Activated T-helper 2 cell treated with anti-CD3 and anti-CD28 coated beads, Interferon-gamma antibody, Interleukin-2, Interleukin-4, amounts not matched to agents 10 μg/mL and 5 μg/mL and 100 μg/mL, durations not matched to agents 14 hours and 24 hours and 36 hours (primary cell): ENCODE measurements at regions not wholly inside any gene's neighbourhood (a gene's known extent, or its start where the extent isn't known, plus 50 kb on each side); places are given as distances from the start of the nearest gene placed in this dataset.

ENCODE experiments used
- DNase-seq: peaks from one replicate; pipeline ENCODE4 v3.0.0; 2021; ENCODE audit warnings: low spot score
- H3K27ac Mint-ChIP-seq: one replicate; pipeline ENCODE4 v1.8.0; 2021; ENCODE audit warnings: mixed read lengths
- H3K27me3 Mint-ChIP-seq: one replicate; pipeline ENCODE4 v1.8.0; 2021; ENCODE audit warnings: low read depth, mixed read lengths
- H3K36me3 Mint-ChIP-seq: one replicate; pipeline ENCODE4 v1.8.0; 2021; ENCODE audit warnings: low read depth, mixed read lengths
- H3K4me1 Mint-ChIP-seq: one replicate; pipeline ENCODE4 v1.8.0; 2021; ENCODE audit warnings: low read depth, mixed read lengths
- H3K4me3 Mint-ChIP-seq: one replicate; pipeline ENCODE4 v1.8.0; 2021; ENCODE audit warnings: low read depth, mild to moderate bottlenecking, moderate library complexity, mixed read lengths
- H3K9me3 Mint-ChIP-seq: one replicate; pipeline ENCODE4 v1.8.0; 2021; ENCODE audit warnings: mixed read lengths
- intact Hi-C: fragments of 100-400 bp; cut with micrococcal nuclease; formaldehyde crosslinking; loops from one replicate; pipeline ENCODE4 v1.15.1; 2023

DNA sequence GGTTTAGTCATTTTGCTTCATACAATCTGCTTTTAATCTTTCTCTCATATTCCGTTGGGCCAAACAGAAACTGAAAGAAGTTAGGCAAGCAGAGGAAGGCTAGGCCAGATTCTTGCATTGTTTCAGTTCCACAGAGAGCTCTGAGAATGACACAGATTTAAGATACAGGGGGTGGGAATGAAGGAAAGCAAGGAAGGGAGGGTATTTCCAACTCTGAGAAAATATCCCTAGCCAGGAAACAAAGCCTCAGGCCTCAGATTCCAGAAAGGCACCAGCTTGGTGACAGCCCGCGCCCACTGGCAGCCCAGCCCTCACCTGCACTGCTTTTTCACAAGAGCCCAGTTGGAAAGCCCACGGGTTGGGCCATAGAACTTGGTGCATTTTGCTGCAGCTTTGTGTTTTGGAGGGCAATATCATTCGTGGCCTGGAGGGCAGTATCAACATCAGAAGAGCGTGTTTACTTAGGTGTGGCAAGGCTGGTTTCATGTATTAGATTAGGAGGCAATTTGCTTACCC, 63.5 kb downstream of the ENC1 start:
- Mint-ChIP-seq H3K9me3 (no peaks in the 10 kb centered on the region), H3K4me3 (peak overlapping the region; percentile 56), H3K27me3 (peaks cover 23% of the 10 kb centered on the region), H3K4me1 (peaks cover 41% of the 10 kb centered on the region), H3K36me3 (peaks cover 4% of the 10 kb centered on the region), H3K27ac (peak overlapping the region; percentile 24)
- intact Hi-C loops = loop anchor here (1.0 to 10.0 kb wide), 7 partner anchors 185 to 1090 kb away; partner anchors contain the start of genes GCNT4, GFM2 and NSA2
- peak; percentile 17 for DNase-seq

DNA sequence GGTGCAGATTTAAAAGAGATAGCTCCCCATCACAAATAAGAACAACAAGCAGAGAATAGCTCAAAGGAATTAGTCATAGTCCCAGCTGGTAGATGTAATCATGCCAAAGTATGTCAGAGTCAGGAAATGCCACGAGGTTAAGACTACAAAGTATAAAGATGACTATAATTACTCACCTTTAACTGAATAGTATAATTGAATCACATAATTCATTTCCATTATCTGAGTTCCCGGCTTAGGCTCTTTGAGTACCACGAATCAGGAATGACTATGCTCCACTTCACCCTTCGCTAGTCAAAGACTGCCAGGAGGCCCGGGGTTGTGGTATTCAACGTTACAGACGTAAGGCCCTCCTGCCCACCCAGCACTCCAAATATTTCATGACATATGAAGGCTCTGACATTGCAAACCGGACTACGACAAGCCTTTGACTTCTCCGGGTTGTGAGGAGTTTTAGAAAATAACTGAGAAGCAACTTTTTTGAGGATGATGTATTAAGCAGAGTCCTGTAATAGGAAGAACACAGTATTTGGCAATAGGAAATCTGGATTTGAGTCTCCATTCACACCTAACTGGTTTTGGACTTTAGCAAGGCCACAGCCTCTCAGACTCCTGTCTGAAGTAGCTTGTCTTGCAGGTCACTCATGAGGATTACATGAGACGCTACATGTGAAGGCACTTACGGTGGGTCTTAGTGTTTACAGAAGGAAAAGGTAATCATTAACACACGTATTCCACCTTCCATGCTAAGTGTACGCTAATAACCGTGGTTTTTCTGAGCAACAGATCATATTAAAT, 64.6 kb downstream of the ENC1 start:
- intact Hi-C loops = loop anchor here (1.0 to 10.0 kb wide), 7 partner anchors 184 to 1091 kb away; partner anchors contain the start of genes GCNT4, GFM2 and NSA2
- Mint-ChIP-seq H3K27me3 (peaks cover 28% of the 10 kb centered on the region), H3K4me1 (peaks cover 41% of the 10 kb centered on the region), H3K4me3 (no peak overlapping the region), H3K27ac (peak overlapping the region; percentile 29), H3K9me3 (peaks cover 3% of the 10 kb centered on the region), H3K36me3 (peaks cover 4% of the 10 kb centered on the region)
- no peak for DNase-seq

DNA sequence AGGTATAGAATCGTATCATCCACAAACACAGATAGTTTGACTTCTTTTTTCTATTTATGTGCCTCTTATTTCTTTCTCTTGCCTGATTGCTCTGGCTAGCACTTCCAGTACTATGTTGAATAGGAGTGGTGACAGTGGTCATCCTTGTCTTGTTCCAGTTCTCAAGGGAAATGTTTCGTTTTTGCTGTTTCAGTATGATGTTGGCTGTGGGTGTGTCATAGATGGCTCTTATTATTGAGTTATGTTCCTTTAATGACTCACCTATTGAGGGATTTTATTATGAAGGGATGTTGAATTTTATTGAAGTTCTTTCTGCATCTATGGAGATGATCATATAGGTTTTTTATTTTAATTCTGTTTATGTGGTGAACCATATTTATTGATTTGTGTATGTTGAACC, 70.3 kb downstream of the ENC1 start:
- Mint-ChIP-seq H3K27me3 (peaks cover 49% of the 10 kb centered on the region), H3K9me3 (peaks cover 15% of the 10 kb centered on the region), H3K4me3 (no peak overlapping the region), H3K27ac (no peak overlapping the region), H3K36me3 (peaks cover 8% of the 10 kb centered on the region), H3K4me1 (peaks cover 4% of the 10 kb centered on the region)
- DNase-seq = no peak
- intact Hi-C loops = loop anchor here (10.0 kb wide), 2 partner anchors 195 to 755 kb away; partner anchors contain the start of genes GFM2 and NSA2

DNA sequence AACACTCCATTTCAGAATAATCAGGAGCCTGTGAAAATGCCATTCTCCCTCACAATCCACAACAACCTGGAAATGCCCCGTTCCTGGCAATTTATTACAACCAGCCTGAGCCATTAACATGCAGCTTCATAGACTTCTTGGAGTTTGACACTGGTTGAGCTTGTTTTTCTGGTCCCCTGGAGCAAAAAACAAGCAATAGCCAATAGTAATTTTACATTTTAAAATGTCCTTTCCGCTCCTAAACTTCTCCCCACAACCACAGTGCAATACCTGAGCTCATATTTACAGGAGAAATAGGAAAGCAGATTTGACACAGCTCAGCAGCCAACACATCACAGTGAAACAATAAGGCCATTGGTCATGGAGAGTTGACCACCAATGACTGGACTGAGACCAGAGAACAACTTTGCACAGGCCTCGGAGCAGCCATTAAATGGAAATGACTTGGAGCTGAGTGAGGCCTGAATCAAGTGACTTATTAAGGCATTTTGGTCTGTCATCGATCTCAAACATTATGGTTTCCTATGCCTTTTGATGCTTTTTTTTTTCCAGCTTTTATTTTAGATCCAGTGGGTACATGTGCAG, 73.0 kb downstream of the ENC1 start:
- Mint-ChIP-seq H3K27me3 (peaks cover 38% of the 10 kb centered on the region), H3K36me3 (peaks cover 8% of the 10 kb centered on the region), H3K4me3 (no peak overlapping the region), H3K9me3 (peaks cover 15% of the 10 kb centered on the region), H3K4me1 (peaks cover 2% of the 10 kb centered on the region), H3K27ac (no peak overlapping the region)
- no peak for DNase-seq
- intact Hi-C loops = no loop called here

DNA sequence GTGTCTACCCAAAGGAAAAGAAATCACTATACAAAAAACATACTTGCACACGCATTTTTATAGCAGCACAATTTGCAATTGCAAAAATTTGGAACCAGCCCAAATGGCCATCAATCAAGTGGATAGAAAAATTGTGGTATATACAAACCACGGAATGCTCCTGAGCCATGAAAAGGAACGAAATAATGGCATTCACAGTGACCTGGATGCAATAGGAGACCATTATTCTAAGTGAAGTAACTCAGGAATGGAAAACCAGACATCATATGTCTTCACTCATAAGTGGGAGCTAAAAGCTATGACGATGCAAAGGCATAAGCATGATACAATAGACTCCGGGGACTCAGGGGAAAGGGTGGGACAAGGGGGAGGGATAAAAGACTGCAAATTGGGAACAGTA, 78.4 kb downstream of the ENC1 start:
- DNase-seq = no peak
- Mint-ChIP-seq H3K9me3 (no peaks in the 10 kb centered on the region), H3K27ac (no peak overlapping the region), H3K36me3 (no peaks in the 10 kb centered on the region), H3K4me3 (no peak overlapping the region), H3K4me1 (no peaks in the 10 kb centered on the region), H3K27me3 (peaks cover 29% of the 10 kb centered on the region)
- intact Hi-C loops = no loop called here

DNA sequence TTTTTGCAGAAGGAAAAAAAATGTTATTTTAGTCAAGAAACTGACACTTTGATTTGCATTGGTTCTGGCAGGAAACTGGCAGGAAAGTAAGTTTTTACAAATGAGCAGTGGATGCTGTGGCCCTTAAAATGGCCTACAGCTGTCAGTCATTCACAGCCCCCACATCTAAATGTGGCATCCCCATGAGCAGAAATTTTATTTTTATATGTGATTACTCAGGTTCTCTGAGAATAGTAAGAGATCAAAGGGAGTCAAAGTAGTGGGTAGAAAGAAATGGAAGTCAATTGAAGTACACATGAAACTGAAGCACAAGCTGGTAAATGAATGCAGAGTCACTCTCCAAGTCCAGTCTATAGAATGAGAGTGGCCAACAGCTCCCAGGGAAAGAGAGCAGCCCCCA, 80.3 kb downstream of the ENC1 start:
- Mint-ChIP-seq H3K27me3 (peaks cover 32% of the 10 kb centered on the region), H3K9me3 (no peaks in the 10 kb centered on the region), H3K4me3 (no peak overlapping the region), H3K36me3 (no peaks in the 10 kb centered on the region), H3K27ac (no peak overlapping the region), H3K4me1 (no peaks in the 10 kb centered on the region)
- intact Hi-C loops = no loop called here
- DNase-seq = no peak

DNA sequence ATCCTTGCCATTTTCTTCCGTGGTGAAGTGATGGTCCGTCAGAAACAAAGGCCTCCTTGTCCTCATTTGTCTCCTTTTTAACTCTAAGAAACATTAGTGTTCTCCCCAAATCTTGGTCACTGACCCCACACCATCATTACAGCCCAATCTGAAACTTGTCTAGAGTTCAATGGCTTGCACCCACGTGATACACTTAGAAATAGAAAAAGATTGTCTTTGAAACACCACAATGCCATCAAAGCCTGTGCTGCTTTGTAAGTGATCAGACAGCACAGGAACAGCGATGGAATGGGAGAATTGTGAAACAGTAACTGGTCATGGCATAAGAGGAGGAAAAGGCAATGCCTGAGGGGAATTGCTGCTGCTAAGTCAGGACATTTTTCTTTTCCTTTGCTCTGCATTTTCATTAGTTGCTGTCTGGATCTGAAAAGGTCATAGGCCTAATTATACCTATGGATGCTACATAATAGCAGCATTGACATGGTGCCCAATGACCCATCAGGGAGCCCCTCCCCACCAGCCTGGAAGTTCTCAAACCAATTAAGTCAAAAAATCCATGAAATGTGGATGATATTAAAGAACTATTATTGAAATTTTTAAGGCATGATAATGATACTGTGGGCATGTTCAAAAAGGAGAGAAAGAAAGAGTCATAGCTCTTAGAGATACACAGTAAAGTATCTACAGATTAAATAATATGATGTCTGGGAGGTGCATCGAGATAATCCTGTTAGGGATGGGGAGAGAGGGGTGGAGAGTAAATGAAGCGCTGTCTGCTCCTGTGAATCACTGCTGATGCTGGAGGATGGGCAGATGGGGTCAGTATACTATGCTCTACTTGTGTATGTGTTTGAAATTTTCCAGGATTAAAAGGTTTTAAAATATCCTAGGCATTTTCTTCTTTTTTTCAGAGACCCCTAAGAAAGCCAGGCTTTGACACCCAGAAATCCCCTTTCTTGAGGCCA, 83.6 kb downstream of the ENC1 start:
- no peak for DNase-seq
- Mint-ChIP-seq H3K4me1 (no peaks in the 10 kb centered on the region), H3K27ac (no peak overlapping the region), H3K4me3 (no peak overlapping the region), H3K36me3 (no peaks in the 10 kb centered on the region), H3K27me3 (peaks cover 39% of the 10 kb centered on the region), H3K9me3 (no peaks in the 10 kb centered on the region)
- intact Hi-C loops = no loop called here

DNA sequence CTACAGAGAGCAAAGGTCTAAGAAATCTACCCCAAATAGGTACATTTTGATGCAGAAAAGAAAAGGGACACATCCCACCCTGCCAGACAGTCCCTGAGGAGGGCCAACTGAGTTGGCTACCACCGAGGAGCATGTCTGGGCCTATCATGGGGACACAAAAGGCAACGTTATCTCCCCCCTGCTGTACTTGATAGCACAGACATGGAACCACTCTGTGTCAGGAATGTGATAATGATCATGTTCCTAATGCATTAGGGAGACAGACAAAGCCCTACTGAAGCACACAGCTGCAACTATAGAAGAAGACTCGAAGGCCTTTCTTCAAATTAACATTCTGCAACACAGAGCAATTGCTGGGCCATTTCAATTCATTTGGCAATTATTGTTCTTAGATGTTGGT, 84.5 kb downstream of the ENC1 start:
- no peak for DNase-seq
- Mint-ChIP-seq H3K4me1 (no peaks in the 10 kb centered on the region), H3K27ac (no peak overlapping the region), H3K36me3 (no peaks in the 10 kb centered on the region), H3K4me3 (no peak overlapping the region), H3K9me3 (no peaks in the 10 kb centered on the region), H3K27me3 (peaks cover 36% of the 10 kb centered on the region)
- intact Hi-C loops = no loop called here

DNA sequence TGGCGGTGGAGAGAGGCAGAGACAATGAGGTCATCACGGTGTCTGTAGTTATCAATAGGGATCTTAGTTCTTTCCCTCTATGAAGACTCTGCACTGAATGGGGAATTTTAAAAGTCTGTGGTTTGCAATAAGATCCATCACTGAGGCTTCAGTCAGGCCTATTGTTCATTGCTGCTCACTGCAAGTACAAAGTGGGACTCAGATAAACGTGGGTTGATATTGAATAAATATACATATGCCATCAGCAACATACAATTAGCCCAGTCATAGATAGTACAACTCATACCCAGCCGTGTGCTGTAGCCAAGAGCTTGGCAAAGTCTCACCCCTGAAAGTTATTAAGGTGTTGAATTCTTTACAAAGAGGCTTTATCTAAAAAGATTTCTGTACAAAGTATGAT, 88.4 kb downstream of the ENC1 start:
- DNase-seq = no peak
- intact Hi-C loops = no loop called here
- no peak overlapping the region for H3K4me3 Mint-ChIP-seq
- no peaks in the 10 kb centered on the region for H3K9me3 Mint-ChIP-seq
- no peaks in the 10 kb centered on the region for H3K36me3 Mint-ChIP-seq
- H3K4me1 Mint-ChIP-seq = no peaks in the 10 kb centered on the region
- H3K27ac Mint-ChIP-seq = no peak overlapping the region
- H3K27me3 Mint-ChIP-seq = peaks cover 21% of the 10 kb centered on the region

DNA sequence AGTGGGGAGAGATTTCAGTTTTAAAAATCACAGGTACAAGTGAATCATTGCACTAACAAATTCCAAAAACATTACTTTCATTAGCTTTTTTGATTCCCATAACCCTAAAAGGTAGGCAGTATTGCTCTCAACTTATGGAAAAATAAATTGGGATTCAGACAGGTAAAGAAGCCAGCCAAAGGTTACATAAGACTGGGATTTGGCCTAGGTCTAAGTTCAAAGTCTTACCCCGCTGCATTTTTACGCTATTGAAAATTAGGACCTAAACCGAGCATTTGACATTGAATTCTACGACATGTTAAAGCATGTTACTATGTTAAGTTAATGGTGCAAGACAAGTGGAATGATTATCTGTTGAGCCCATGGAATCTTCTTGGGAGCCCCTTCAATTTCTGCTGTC, 89.6 kb downstream of the ENC1 start:
- Mint-ChIP-seq H3K27ac (no peak overlapping the region), H3K4me1 (no peaks in the 10 kb centered on the region), H3K9me3 (no peaks in the 10 kb centered on the region), H3K27me3 (peaks cover 16% of the 10 kb centered on the region), H3K36me3 (no peaks in the 10 kb centered on the region), H3K4me3 (no peak overlapping the region)
- no peak for DNase-seq
- intact Hi-C loops = no loop called here

DNA sequence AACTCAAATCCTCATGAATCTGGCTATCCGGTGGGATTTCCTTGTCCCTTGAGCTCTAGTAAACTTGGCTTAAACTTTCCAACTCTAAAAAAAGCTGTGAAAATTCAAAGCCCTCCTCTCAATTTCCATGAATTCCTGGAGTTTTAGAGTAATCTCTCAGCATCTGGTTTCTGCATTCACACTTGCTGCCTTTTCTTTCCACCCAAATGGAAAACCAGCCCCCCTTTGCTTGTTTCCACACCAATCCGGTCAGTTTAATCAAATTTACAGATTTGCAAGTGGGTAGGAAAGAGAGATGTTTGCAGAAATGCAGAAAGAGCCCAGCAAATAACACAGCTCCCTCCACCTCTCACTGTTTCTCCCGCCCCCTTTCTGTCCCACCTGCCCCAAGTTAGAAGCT, 91.1 kb downstream of the ENC1 start:
- intact Hi-C loops = no loop called here
- no peak overlapping the region for H3K27ac Mint-ChIP-seq
- DNase-seq = no peak
- H3K36me3 Mint-ChIP-seq = no peaks in the 10 kb centered on the region
- no peaks in the 10 kb centered on the region for H3K4me1 Mint-ChIP-seq
- H3K27me3 Mint-ChIP-seq = peaks cover 5% of the 10 kb centered on the region
- no peaks in the 10 kb centered on the region for H3K9me3 Mint-ChIP-seq
- H3K4me3 Mint-ChIP-seq = no peak overlapping the region

DNA sequence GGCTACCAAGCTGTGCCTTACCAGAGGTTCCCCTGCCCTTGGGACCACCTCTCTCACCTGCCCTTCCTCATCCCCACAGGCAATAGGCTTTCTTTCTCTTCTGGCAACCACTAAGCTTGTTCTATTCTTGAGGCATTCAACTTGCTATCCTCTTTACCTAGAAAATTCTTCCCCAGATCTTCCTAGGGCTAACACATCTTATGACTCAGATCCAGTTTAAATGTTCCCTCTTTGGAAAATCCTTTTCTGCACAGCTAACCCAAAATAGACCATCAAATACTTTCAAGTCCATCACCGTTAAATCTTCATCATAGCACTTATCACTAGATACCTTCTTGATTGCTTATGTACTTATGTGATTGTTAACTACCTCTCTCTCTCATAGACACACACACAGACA, 93.7 kb downstream of the ENC1 start:
- no peaks in the 10 kb centered on the region for H3K36me3 Mint-ChIP-seq
- H3K27me3 Mint-ChIP-seq = peaks cover 14% of the 10 kb centered on the region
- no peaks in the 10 kb centered on the region for H3K4me1 Mint-ChIP-seq
- intact Hi-C loops = no loop called here
- H3K27ac Mint-ChIP-seq = no peak overlapping the region
- no peak for DNase-seq
- no peak overlapping the region for H3K4me3 Mint-ChIP-seq
- H3K9me3 Mint-ChIP-seq = no peaks in the 10 kb centered on the region
